Heart left ventricle (tissue), 13 donors: ENCODE measurements at regions not wholly inside any gene's neighbourhood (a gene's known extent, or its start where the extent isn't known, plus 50 kb on each side); places are given as distances from the start of the nearest gene placed in this dataset.

ENCODE experiments used
- POLR2A ChIP-seq, 2 donors: fragments of 450-650 bp; IDR thresholded peaks; one replicate each; pipeline ENCODE4 v1.6.1; 2017; ENCODE audit warnings: antibody characterized with exemption in 2 of 2, mild to moderate bottlenecking in 2 of 2, moderate library complexity in 2 of 2
- TF ChIP-seq, protein P1 (sequence below), 12 donors: fragments of 200-600 bp; sonication (generic) in 4 of 12; IDR thresholded peaks; one replicate each; pipeline versions ENCODE4 v1.5.0 to v1.8.0; 2018 to 2022; ENCODE audit warnings: antibody characterized with exemption in 12 of 12, mild to moderate bottlenecking in 5 of 12
- donor health status: ischemic (EF 13 %, LVEDD 7.1; RV severe dilation, severe dysfunction).
- donor health status: DM: no; HTN: yes; CAD: no.
- donor health status: DM: no; HTN: no; CAD: no.
- donor health status: ischemic (EF 25% LVEDD 6.9; RV normal size, moderate dysfunction).
- donor health status: ischemic (EF 25% LVEDD 5.7; RV mildly dilated, moderate dysfunction).
- donor health status: ischemic (EF 35%, LVEDD 5.7; RV mildly dilated, moderate dysfunction).
- donor health status: nonischemic (EF 11% LVEDD 7.7; RV severe dilation, severe dysfunction).
- donor health status: DM: yes; HTN: yes; CAD: no.
- donor health status: PGD.
- donor health status: ischemic (EF 29% LVEDD 5.4; RV normal size, mild dysfunction).
- donor health status: nonischemic (EF 23%, LVEDD 6.1; RV moderate dilation, normal function).

DNA sequence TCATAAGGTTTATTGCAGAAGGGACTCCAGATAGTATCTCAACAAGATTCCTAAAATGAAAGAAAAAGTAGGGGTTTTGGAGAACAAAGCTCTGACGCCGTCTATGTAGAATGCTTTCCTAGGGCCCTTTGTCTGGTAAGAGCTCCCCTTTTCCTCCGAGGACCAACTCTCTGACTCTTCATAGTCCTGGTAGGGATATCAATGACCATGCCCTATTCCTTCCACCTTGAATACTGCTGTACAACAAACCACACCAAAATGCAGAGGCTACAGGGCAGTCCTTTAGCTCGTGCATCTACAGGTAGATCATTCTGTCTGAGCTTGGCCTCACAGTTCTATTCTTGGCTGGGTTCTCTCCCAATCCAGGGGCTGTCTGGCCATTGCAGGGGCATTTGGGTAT is 190.3 kb downstream of the WDR11 start:
- TF ChIP-seq, protein P1, sequence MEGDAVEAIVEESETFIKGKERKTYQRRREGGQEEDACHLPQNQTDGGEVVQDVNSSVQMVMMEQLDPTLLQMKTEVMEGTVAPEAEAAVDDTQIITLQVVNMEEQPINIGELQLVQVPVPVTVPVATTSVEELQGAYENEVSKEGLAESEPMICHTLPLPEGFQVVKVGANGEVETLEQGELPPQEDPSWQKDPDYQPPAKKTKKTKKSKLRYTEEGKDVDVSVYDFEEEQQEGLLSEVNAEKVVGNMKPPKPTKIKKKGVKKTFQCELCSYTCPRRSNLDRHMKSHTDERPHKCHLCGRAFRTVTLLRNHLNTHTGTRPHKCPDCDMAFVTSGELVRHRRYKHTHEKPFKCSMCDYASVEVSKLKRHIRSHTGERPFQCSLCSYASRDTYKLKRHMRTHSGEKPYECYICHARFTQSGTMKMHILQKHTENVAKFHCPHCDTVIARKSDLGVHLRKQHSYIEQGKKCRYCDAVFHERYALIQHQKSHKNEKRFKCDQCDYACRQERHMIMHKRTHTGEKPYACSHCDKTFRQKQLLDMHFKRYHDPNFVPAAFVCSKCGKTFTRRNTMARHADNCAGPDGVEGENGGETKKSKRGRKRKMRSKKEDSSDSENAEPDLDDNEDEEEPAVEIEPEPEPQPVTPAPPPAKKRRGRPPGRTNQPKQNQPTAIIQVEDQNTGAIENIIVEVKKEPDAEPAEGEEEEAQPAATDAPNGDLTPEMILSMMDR (IDR thresholded peaks at IDR 0.05), result no peak
- TF ChIP-seq POLR2A (IDR thresholded peaks at IDR 0.05), result no peak
